Calu3 (cell line): ENCODE measurements at regions not wholly inside any gene's neighbourhood (a gene's known extent, or its start where the extent isn't known, plus 50 kb on each side); places are given as distances from the start of the nearest gene placed in this dataset.
"Not testable (repeated sequence)": the region's sequence is repeated elsewhere in the genome, so short reads cannot be mapped to it uniquely, and the experiment has no call there.

Experiments
- BruUV-seq: library from RNA; stranded (reverse); fragments of 400-500 nt; replicated peaks from 2 replicates; lab custom pipeline; 2021; lab: Mats Ljungman, UMichigan
- CTCF ChIA-PET: fragments of 300-600 bp; sonication (Branson Sonifier 250); formaldehyde crosslinking; loops from one replicate; lab custom pipeline; 2022; ENCODE audit warnings: antibody characterized with exemption; lab: Charles Lee
- DNase-seq: peaks from one replicate; pipeline ENCODE4 v3.0.0; 2022
- H3K27ac Mint-ChIP-seq: one replicate; pipeline ENCODE4 v1.8.0; 2022; ENCODE audit warnings: mixed read lengths; ENCODE audit not compliant: unreplicated experiment
- H3K27me3 Mint-ChIP-seq: one replicate; pipeline ENCODE4 v1.8.0; 2022; ENCODE audit warnings: mixed read lengths; ENCODE audit not compliant: unreplicated experiment
- H3K36me3 Mint-ChIP-seq: one replicate; pipeline ENCODE4 v1.8.0; 2022; ENCODE audit warnings: mild to moderate bottlenecking, moderate library complexity, mixed read lengths; ENCODE audit not compliant: insufficient read depth, unreplicated experiment
- H3K4me1 Mint-ChIP-seq: one replicate; pipeline ENCODE4 v1.8.0; 2022; ENCODE audit warnings: mild to moderate bottlenecking, low read depth, mixed read lengths; ENCODE audit not compliant: unreplicated experiment
- H3K4me3 Mint-ChIP-seq: one replicate; pipeline ENCODE4 v1.8.0; 2022; ENCODE audit warnings: mild to moderate bottlenecking, low read depth, moderate library complexity, mixed read lengths; ENCODE audit not compliant: unreplicated experiment
- H3K9me3 Mint-ChIP-seq: one replicate; pipeline ENCODE4 v1.8.0; 2022; ENCODE audit warnings: low read depth, mixed read lengths; ENCODE audit not compliant: unreplicated experiment
- intact Hi-C: fragments of 100-400 bp; cut with micrococcal nuclease; formaldehyde crosslinking; loops from one replicate; pipeline ENCODE4 v1.10.0; 2022; ENCODE audit not compliant: unreplicated experiment
- TF ChIP-seq, protein P1 (sequence below): fragments of 200-600 bp; IDR thresholded peaks from one replicate; pipeline ENCODE4 v1.8.0; 2022; ENCODE audit warnings: antibody characterized with exemption; ENCODE audit not compliant: unreplicated experiment

DNA sequence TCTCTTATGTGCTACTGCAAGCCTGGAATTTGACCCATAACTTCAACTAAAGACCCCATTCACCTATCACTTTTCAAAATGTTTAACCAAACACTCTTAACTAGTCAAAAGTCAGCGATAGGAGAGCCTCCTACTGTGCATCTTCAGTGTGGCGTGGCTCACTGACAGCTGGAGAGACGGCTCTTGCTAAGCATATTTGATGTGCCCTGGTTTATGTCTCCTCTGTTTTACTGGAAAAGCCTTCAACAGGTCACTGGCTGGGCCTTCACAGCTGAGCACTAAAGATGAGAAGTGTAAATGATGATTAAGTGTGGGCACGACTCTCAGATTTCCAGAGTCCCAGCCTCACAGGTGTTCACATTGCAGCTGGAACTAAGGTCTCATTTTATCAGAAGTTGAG is 472.1 kb downstream of the SEMA3D start:
- Mint-ChIP-seq H3K4me1 (peaks cover 20% of the 10 kb centered on the region), H3K9me3 (no peaks in the 10 kb centered on the region), H3K4me3 (no peak overlapping the region), H3K27me3 (no peaks in the 10 kb centered on the region), H3K27ac (no peak overlapping the region), H3K36me3 (no peaks in the 10 kb centered on the region)
- TF ChIP-seq, protein P1, sequence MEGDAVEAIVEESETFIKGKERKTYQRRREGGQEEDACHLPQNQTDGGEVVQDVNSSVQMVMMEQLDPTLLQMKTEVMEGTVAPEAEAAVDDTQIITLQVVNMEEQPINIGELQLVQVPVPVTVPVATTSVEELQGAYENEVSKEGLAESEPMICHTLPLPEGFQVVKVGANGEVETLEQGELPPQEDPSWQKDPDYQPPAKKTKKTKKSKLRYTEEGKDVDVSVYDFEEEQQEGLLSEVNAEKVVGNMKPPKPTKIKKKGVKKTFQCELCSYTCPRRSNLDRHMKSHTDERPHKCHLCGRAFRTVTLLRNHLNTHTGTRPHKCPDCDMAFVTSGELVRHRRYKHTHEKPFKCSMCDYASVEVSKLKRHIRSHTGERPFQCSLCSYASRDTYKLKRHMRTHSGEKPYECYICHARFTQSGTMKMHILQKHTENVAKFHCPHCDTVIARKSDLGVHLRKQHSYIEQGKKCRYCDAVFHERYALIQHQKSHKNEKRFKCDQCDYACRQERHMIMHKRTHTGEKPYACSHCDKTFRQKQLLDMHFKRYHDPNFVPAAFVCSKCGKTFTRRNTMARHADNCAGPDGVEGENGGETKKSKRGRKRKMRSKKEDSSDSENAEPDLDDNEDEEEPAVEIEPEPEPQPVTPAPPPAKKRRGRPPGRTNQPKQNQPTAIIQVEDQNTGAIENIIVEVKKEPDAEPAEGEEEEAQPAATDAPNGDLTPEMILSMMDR = no peak
- DNase-seq = no peak
- CTCF ChIA-PET = no interaction called here
- BruUV-seq = no TSS peak
- intact Hi-C loops = no loop called here

DNA sequence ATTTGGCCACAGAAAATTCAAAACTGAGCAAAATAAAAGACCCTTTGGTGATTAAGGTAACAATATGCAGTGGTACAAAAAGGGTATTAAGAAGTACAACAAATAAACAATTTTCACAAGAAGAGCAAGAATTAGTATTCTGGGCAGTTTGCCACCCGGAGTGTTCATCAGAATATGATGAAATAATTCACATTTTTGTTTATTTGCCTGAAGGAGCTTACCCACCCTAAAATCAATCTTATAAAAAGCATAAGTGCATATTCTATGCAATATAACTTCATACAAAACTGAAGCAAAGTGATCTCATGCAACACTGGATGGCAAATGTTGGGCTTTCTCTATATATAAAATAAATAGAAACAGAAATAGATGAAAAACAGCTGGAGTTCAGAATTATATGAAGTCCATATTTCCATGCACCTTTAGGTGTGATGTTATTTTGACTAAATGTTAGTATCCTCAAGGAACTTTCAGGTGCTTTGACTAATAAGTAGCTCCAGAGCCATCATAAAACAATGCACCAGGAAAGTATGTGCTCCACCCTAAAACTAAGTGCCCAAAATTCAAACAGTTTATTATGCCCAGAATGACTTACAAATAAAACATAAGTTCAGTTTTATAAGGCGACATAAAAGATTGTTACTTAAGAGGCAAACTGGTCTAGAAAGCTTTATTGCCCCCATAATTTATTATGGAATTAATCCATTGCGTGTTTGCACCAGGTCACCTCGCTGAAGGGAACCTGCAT is 474.3 kb downstream of the SEMA3D start:
- BruUV-seq = no TSS peak
- no peaks in the 10 kb centered on the region for H3K9me3 Mint-ChIP-seq
- H3K27me3 Mint-ChIP-seq = no peaks in the 10 kb centered on the region
- TF ChIP-seq, protein P1 = no peak
- intact Hi-C loops = no loop called here
- H3K4me1 Mint-ChIP-seq = peaks cover 20% of the 10 kb centered on the region
- no peak for DNase-seq
- no peak overlapping the region for H3K27ac Mint-ChIP-seq
- no peak overlapping the region for H3K4me3 Mint-ChIP-seq
- CTCF ChIA-PET = no interaction called here
- H3K36me3 Mint-ChIP-seq = no peaks in the 10 kb centered on the region

DNA sequence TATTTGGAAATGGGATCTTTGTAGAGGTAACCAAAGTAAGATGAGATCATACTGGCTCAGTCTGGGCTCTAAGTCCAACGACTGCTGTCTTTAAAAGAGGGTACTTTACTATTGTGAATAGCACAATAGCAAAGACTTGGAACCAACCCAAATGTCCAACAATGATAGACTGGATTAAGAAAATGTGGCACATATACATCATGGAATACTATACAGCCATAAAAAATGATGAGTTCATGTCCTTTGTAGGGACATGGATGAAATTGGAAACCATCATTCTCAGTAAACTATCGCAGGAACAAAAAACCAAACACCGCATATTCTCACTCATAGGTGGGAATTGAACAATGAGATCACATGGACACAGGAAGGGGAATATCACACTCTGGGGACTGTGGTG is 476.3 kb downstream of the SEMA3D start:
- intact Hi-C loops, BruUV-seq, H3K4me1 Mint-ChIP-seq, H3K27me3 Mint-ChIP-seq, H3K9me3 Mint-ChIP-seq, CTCF ChIA-PET, DNase-seq, H3K27ac Mint-ChIP-seq, H3K36me3 Mint-ChIP-seq, H3K4me3 Mint-ChIP-seq: not testable (repeated sequence)

DNA sequence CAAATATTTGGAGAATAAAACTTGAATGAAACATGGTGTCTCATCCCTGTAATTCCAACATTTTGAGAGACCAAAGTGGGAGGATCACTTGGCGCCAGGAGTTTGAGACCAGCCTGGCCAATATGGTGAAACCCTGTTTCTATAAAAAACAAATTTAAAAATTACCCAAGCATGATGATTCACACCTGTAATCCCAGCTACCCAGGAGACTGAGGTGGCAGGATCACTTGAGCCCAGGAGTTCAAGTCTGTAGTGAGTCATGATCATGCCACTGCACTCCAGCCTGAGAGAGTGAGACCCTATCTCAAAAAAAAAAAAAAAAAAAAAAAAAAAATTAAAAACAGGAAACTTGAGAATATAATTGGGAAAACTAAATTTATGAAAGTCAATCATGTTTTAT is 481.1 kb downstream of the SEMA3D start:
- TF ChIP-seq, protein P1 = no peak
- H3K27me3 Mint-ChIP-seq = no peaks in the 10 kb centered on the region
- H3K4me1 Mint-ChIP-seq = peaks cover 5% of the 10 kb centered on the region
- H3K36me3 Mint-ChIP-seq = peaks cover 8% of the 10 kb centered on the region
- no TSS peak for BruUV-seq
- H3K27ac Mint-ChIP-seq = no peak overlapping the region
- no peak for DNase-seq
- intact Hi-C loops = no loop called here
- no peaks in the 10 kb centered on the region for H3K9me3 Mint-ChIP-seq
- H3K4me3 Mint-ChIP-seq = no peak overlapping the region
- CTCF ChIA-PET = interaction anchor here (0.7 kb wide), 2 partner anchors 250 to 1127 kb away, joined by 3 to 4 read pairs; no protein-coding TSS in a partner anchor

DNA sequence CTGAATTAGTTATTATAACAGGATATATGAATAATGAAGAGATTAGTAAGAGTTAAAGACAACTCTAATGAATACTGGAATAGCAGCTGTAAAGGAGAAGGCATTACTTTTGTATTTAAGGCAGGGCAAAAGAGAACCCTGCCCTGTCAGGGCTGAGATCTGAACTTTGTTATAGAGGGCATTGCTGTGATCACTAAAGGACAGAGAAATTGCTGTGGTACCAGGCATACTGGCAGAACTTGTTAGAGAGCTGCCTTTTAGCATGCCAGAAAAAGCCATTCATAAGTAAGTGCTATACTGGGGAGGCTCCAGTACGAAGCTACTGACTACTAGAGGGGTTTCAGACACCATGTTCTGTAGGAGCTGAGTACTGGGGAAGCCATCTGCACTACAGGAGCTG is 481.8 kb downstream of the SEMA3D start:
- CTCF ChIA-PET = no interaction called here
- no peaks in the 10 kb centered on the region for H3K9me3 Mint-ChIP-seq

More for the DNA sequence above, 481.8 kb downstream of the SEMA3D start:
- Mint-ChIP-seq H3K27me3 (no peaks in the 10 kb centered on the region), H3K4me3 (no peak overlapping the region), H3K27ac (no peak overlapping the region), H3K4me1 (peaks cover 5% of the 10 kb centered on the region), H3K36me3 (peaks cover 8% of the 10 kb centered on the region)
- no peak for DNase-seq
- TF ChIP-seq, protein P1 = no peak
- BruUV-seq = no TSS peak
- intact Hi-C loops = no loop called here
